Transverse colon (tissue), 4 donors: ENCODE measurements at regions not wholly inside any gene's neighbourhood (a gene's known extent, or its start where the extent isn't known, plus 50 kb on each side); places are given as distances from the start of the nearest gene placed in this dataset.

Experiments
- DNase-seq: peaks from one replicate; pipeline ENCODE4 v3.0.0-alpha.2; 2019
- H3K27ac ChIP-seq, 4 donors: fragments of 200-600 bp; sonication (generic); 2 replicates each; pipeline ENCODE4 v1.5.1; 2016 to 2018; ENCODE audit warnings: inconsistent platforms in 4 of 4
- H3K27me3 ChIP-seq: fragments of 200-600 bp; sonication (generic); 2 replicates; pipeline ENCODE4 v1.5.1; 2017; ENCODE audit warnings: inconsistent platforms
- H3K36me3 ChIP-seq, 4 donors: fragments of 200-600 bp; sonication (generic); 2 replicates each; pipeline ENCODE4 v1.5.1; 2017 to 2019; ENCODE audit warnings: inconsistent platforms in 4 of 4
- H3K4me1 ChIP-seq, 4 donors: fragments of 200-600 bp; sonication (generic); 2 replicates each; pipeline ENCODE4 v1.5.1; 2017 to 2020; ENCODE audit warnings: inconsistent platforms in 4 of 4
- H3K4me3 ChIP-seq, 4 donors: fragments of 200-600 bp; sonication (generic); 1 replicate in 1 of 4; 2 replicates in 3 of 4; pipeline versions ENCODE4 v1.5.1 to v1.6.1; 2017 to 2019; ENCODE audit warnings: inconsistent platforms in 4 of 4
- H3K9me3 ChIP-seq, 2 donors: fragments of 200-600 bp; sonication (generic); 2 replicates each; pipeline ENCODE4 v1.5.1; 2017 to 2019; ENCODE audit warnings: inconsistent platforms in 2 of 2
- EP300 ChIP-seq: sonication (generic); formaldehyde crosslinking; IDR thresholded peaks from one replicate; pipeline ENCODE4 v1.6.1; 2017; ENCODE audit warnings: antibody characterized with exemption, low read depth
- POLR2A ChIP-seq: fragments of 450-650 bp; IDR thresholded peaks from one replicate; pipeline ENCODE4 v1.6.1; 2016; ENCODE audit warnings: antibody characterized with exemption, mild to moderate bottlenecking, moderate library complexity
- POLR2AphosphoS5 ChIP-seq, 3 donors: sonication (generic); formaldehyde crosslinking; IDR thresholded peaks; one replicate each; pipeline ENCODE4 v1.6.1; 2016; ENCODE audit warnings: antibody characterized with exemption in 3 of 3
- WGBS, 2 donors: methylation state at CpG; one replicate each; pipeline ENCODE4 v1.1.5; 2018; ENCODE audit warnings: low coverage in 1 of 2; 5-methylcytosine and 5-hydroxymethylcytosine counted together
- in situ Hi-C, 4 donors: fragments of 200-750 bp; cut with MboI; loops; one replicate each; pipeline versions ENCODE4 v1.15.0 to v1.15.1; 2017; ENCODE audit warnings: low sequenced_read_pairs in 3 of 4, low pct_ligation_motif_present in 1 of 4, low pct_unique_long_range_greater_than_20kb in 1 of 4
- intact Hi-C: fragments of 100-400 bp; cut with DNase I; formaldehyde crosslinking; loops from one replicate; pipeline ENCODE4 v1.15.1; 2023; ENCODE audit warnings: low total_unique reads
- TF ChIP-seq, protein P1 (sequence below), 5 experiments: fragments of 200-600 bp in 3 of 5; fragments of 450-650 bp in 2 of 5; sonication (generic) in 3 of 5; IDR thresholded peaks; 1 replicate in 2 of 5; 2 replicates in 3 of 5; pipeline ENCODE4 v1.5.1; 2016 to 2017; ENCODE audit warnings: antibody characterized with exemption in 5 of 5, inconsistent platforms in 3 of 5, mild to moderate bottlenecking in 2 of 5, moderate library complexity in 1 of 5

DNA sequence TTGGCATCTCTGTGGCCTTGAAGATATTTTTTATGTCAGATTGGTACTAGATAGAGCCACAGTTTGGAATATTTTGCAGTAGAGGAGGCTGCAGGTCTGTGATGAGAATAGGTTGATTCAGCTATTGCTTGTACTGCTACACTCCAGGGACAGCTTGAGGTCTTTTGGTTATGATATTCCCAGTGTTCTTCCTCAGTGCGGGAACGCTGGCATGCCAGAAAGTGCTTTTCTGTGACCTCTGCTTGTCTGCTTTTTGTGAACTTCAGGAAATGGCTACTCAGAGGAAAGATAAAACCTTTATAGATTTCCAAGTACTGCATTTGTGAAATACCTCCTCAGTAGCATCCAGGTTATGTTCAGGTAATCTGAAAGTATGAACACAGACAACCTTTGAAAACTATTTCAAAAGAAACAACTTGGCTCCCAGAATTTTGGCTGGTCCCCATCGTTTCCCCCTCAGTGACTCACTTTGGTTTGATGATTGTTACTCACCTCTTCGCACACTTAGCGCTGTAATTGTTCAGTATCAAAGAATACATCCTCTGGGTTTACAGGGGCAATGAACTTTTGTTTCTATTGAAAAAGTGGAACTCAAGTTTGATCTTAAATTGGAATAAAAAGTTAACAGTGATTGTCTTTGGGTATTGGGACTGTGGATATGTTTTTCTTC is 191.4 kb downstream of the HIPK3 start:
- intact Hi-C loops (no loop called here), in situ Hi-C loops (no loop called here)
- DNase-seq: no peak
- Histone ChIP-seq H3K4me1 (no peaks in the 10 kb centered on the region), H3K4me3 (no peak overlapping the region), H3K27me3 (peaks cover 3% of the 10 kb centered on the region), H3K36me3 (no peaks in the 10 kb centered on the region), H3K9me3 (no peaks in the 10 kb centered on the region), H3K27ac (no peak overlapping the region)
- TF ChIP-seq EP300: no peak
- TF ChIP-seq, protein P1, sequence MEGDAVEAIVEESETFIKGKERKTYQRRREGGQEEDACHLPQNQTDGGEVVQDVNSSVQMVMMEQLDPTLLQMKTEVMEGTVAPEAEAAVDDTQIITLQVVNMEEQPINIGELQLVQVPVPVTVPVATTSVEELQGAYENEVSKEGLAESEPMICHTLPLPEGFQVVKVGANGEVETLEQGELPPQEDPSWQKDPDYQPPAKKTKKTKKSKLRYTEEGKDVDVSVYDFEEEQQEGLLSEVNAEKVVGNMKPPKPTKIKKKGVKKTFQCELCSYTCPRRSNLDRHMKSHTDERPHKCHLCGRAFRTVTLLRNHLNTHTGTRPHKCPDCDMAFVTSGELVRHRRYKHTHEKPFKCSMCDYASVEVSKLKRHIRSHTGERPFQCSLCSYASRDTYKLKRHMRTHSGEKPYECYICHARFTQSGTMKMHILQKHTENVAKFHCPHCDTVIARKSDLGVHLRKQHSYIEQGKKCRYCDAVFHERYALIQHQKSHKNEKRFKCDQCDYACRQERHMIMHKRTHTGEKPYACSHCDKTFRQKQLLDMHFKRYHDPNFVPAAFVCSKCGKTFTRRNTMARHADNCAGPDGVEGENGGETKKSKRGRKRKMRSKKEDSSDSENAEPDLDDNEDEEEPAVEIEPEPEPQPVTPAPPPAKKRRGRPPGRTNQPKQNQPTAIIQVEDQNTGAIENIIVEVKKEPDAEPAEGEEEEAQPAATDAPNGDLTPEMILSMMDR (IDR thresholded peaks at IDR 0.05): no peak
- TF ChIP-seq POLR2AphosphoS5 (IDR thresholded peaks at IDR 0.05): no peak
- WGBS, 2 donors: 54 to 69% methylated on average over 4 to 5 of the region's 5 CpGs

DNA sequence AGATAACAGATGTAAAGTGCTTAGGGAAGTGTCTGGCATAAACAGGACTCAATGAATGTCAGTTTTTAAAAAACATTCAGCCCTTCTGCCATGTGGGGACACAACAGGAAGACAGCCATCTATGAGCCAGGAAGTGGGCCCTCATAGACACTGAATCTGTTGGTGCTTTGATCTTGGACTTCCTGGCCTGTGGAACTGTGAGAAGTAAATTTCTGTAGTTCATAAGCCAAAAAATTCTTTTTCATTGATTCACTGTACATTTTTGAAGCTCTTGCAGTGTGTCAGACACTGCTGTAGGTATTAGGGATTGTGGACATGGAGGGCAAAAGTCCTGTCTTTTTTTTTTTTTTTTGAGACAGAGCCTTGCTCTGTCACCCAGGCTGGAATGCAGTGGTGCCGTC is 188.6 kb downstream of the HIPK3 start:
- intact Hi-C loops: no loop called here
- WGBS, 2 donors: 71% methylated on average over 1 of the region's 1 CpG; no CpG with 5 or more reads in 1 of the 2 donors
- TF ChIP-seq POLR2AphosphoS5 (IDR thresholded peaks at IDR 0.05): no peak
- TF ChIP-seq, protein P1 (IDR thresholded peaks at IDR 0.05): no peak
- no peak for TF ChIP-seq EP300
- TF ChIP-seq POLR2A: no peak

DNA sequence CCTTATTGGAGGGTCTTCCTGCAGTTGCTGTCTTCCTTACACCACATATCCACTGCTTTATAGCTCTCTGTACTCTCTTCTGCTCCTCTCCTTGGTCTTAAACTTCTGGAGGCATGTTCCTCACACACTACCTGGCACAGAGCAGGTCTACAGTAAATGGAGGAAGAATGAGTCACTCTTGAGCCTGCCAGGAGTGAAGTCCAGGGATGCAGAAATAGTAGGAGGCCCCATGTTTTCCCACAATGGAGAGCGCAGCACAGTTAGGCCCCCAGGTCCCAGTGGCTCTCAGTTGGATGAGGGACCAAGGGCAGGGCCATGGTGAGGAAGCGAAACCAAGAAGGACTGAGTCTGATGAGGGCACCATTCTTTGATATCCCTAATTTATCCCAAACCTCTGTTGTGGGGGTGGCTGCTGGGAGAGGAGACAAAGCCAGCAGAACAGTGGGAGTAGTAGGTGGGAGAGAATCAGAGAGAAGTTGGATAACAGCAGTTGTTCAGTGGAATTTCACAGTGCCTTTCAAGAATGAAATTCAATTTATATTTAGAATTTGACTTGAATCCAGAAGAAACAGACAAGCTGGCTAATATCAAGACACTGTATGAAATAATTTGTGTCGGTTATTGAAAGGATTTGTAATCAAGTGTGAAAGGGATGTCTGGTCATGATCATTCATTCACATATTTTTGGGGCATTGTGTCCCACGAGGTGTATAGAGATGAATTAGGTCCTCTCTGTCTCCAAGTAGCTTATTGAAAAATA is 187.8 kb downstream of the HIPK3 start:
- 56 to 80% methylated on average over 2 to 4 of the region's 4 CpGs for WGBS, 2 donors
- H3K9me3 ChIP-seq: no peaks in the 10 kb centered on the region
- in situ Hi-C loops: no loop called here
- no peaks in the 10 kb centered on the region for H3K36me3 ChIP-seq
- no peak for DNase-seq
- H3K27ac ChIP-seq: no peak overlapping the region
- H3K4me1 ChIP-seq: no peaks in the 10 kb centered on the region
- intact Hi-C loops: no loop called here
- no peak overlapping the region for H3K4me3 ChIP-seq
- no peaks in the 10 kb centered on the region for H3K27me3 ChIP-seq
- TF ChIP-seq, protein P1 (IDR thresholded peaks at IDR 0.05): no peak
- no peak for TF ChIP-seq POLR2A
- no peak for TF ChIP-seq EP300

More for the DNA sequence above, 188.6 kb downstream of the HIPK3 start:
- Histone ChIP-seq H3K4me1 (no peaks in the 10 kb centered on the region), H3K36me3 (no peaks in the 10 kb centered on the region), H3K9me3 (no peaks in the 10 kb centered on the region), H3K27me3 (no peaks in the 10 kb centered on the region), H3K4me3 (no peak overlapping the region), H3K27ac (no peak overlapping the region)
- in situ Hi-C loops: no loop called here
- no peak for DNase-seq

DNA sequence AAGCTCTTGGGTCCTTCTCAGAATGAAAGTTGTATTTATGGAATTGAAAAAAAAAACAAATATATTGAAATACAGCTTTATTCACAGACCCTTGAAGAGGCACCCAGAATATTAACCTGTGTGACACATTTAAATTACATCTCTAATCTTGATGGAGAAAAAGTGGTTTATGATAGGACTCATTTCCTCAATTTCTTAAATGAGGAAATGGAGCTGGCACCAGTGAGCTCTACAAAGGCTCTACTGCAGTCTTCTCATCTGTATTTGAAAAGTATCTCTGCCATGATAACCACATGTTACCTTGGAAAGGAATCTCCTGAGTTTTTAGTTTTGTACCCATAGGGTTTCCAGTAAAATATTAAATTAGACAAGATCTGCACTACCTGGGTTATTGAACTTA is 186.5 kb downstream of the HIPK3 start:
- intact Hi-C loops (no loop called here), in situ Hi-C loops (no loop called here)
- DNase-seq: no peak

More for the DNA sequence above, 186.5 kb downstream of the HIPK3 start:
- no peaks in the 10 kb centered on the region for H3K27me3 ChIP-seq
- no peaks in the 10 kb centered on the region for H3K9me3 ChIP-seq
- no peaks in the 10 kb centered on the region for H3K4me1 ChIP-seq
- no peak overlapping the region for H3K27ac ChIP-seq
- H3K4me3 ChIP-seq: no peak overlapping the region
- TF ChIP-seq, protein P1 (IDR thresholded peaks at IDR 0.05): no peak
- TF ChIP-seq POLR2AphosphoS5 (IDR thresholded peaks at IDR 0.05): no peak
- no peak for TF ChIP-seq POLR2A
- no peak for TF ChIP-seq EP300
- H3K36me3 ChIP-seq: no peaks in the 10 kb centered on the region
